HG02610 (cell line): ENCODE measurements at regions not wholly inside any gene's neighbourhood (a gene's known extent, or its start where the extent isn't known, plus 50 kb on each side); places are given as distances from the start of the nearest gene placed in this dataset.

ENCODE experiments used
- ATAC-seq: cut with Tn5 transposase; IDR thresholded peaks from one replicate; pipeline ENCODE4 v1.9.1; 2021; ENCODE audit warnings: mild to moderate bottlenecking, moderate library complexity; ENCODE audit not compliant: unreplicated experiment

GRCh38 chr2:120948662-120949011 lies 213.0 kb downstream of the GLI2 start:
- no peak for ATAC-seq

- ATAC-seq, result no peak
Observed at GRCh38 chr2:120949027-120949956, 213.6 kb downstream of the GLI2 start.

- ATAC-seq, result no peak
Observed at GRCh38 chr2:120949957-120950590, 214.4 kb downstream of the GLI2 start.

GRCh38 chr2:120951693-120952092 lies 216.0 kb downstream of the GLI2 start:
- ATAC-seq, result no peak

- ATAC-seq, result no peak
Observed at GRCh38 chr2:120952318-120952717, 216.7 kb downstream of the GLI2 start.

GRCh38 chr2:120953066-120953756 lies 217.5 kb downstream of the GLI2 start:
- ATAC-seq, result no peak

- ATAC-seq, result no peak
Observed at GRCh38 chr2:120953843-120954584, 218.3 kb downstream of the GLI2 start.

- no peak for ATAC-seq
Observed at GRCh38 chr2:120954939-120955338, 219.3 kb downstream of the GLI2 start.

GRCh38 chr2:120955427-120955826 lies 219.8 kb downstream of the GLI2 start:
- ATAC-seq, result no peak

- ATAC-seq, result no peak
Observed at GRCh38 chr2:120956486-120957156, 221.0 kb downstream of the GLI2 start.

- ATAC-seq, result no peak
Observed at GRCh38 chr2:120957905-120958304, 222.2 kb downstream of the GLI2 start.

- ATAC-seq, result no peak
Observed at GRCh38 chr2:120958623-120959366, 223.1 kb downstream of the GLI2 start.

- no peak for ATAC-seq
Observed at GRCh38 chr2:120959426-120959825, 223.8 kb downstream of the GLI2 start.

- ATAC-seq, result no peak
Observed at GRCh38 chr2:120960770-120961366, 225.2 kb downstream of the GLI2 start.

GRCh38 chr2:120961396-120961795 lies 225.7 kb downstream of the GLI2 start:
- ATAC-seq, result no peak

- ATAC-seq, result no peak
Observed at GRCh38 chr2:120963997-120964705, 228.5 kb downstream of the GLI2 start.

GRCh38 chr2:120964819-120965218 lies 229.2 kb downstream of the GLI2 start:
- ATAC-seq, result no peak

GRCh38 chr2:120966510-120967254 lies 231.0 kb downstream of the GLI2 start:
- ATAC-seq, result no peak
